A549 (cell line): ENCODE measurements at regions not wholly inside any gene's neighbourhood (a gene's known extent, or its start where the extent isn't known, plus 50 kb on each side); places are given as distances from the start of the nearest gene placed in this dataset.

Experiments
- EP300 ChIP-seq, 2 experiments: fragments of >200 bp; sonication (Bioruptor Twin); formaldehyde crosslinking; IDR thresholded peaks; 2 replicates in 1 of 2; 3 replicates in 1 of 2; pipeline ENCODE4 v1.6.1; 2016 to 2017
- POLR2A ChIP-seq: IDR thresholded peaks from 2 replicates; pipeline ENCODE4 v1.6.1; 2012; ENCODE audit warnings: mild to moderate bottlenecking, low read length
- RAD21 ChIP-seq, 2 experiments: fragments of >200 bp in 1 of 2; sonication (Bioruptor Twin) in 1 of 2; formaldehyde crosslinking in 1 of 2; IDR thresholded peaks in 1 of 2; conservative IDR thresholded peaks in 1 of 2; 2 replicates in 1 of 2; 3 replicates in 1 of 2; pipeline ENCODE4 v1.6.1; 2012 to 2018; ENCODE audit warnings: inconsistent platforms in 1 of 2
- RFX5 ChIP-seq: fragments of 450-650 bp; IDR thresholded peaks from 2 replicates; pipeline ENCODE4 v1.7.1; 2014; ENCODE audit warnings: antibody characterized with exemption, mild to moderate bottlenecking, moderate library complexity
- SMC3 ChIP-seq: fragments of >200 bp; sonication (Bioruptor Twin); formaldehyde crosslinking; IDR thresholded peaks from 3 replicates; pipeline ENCODE4 v1.6.1; 2018; ENCODE audit warnings: inconsistent platforms
- USF2 ChIP-seq: fragments of 450-650 bp; IDR thresholded peaks from 2 replicates; pipeline ENCODE4 v1.6.1; 2014; ENCODE audit warnings: antibody characterized with exemption
- TF ChIP-seq, protein P1 (sequence below): fragments of >200 bp; sonication (Bioruptor Twin); formaldehyde crosslinking; IDR thresholded peaks from 3 replicates; pipeline ENCODE4 v1.5.1; 2016
- TF ChIP-seq, protein P2 (sequence below): IDR thresholded peaks from 2 replicates; pipeline ENCODE4 v1.6.1; 2012

DNA sequence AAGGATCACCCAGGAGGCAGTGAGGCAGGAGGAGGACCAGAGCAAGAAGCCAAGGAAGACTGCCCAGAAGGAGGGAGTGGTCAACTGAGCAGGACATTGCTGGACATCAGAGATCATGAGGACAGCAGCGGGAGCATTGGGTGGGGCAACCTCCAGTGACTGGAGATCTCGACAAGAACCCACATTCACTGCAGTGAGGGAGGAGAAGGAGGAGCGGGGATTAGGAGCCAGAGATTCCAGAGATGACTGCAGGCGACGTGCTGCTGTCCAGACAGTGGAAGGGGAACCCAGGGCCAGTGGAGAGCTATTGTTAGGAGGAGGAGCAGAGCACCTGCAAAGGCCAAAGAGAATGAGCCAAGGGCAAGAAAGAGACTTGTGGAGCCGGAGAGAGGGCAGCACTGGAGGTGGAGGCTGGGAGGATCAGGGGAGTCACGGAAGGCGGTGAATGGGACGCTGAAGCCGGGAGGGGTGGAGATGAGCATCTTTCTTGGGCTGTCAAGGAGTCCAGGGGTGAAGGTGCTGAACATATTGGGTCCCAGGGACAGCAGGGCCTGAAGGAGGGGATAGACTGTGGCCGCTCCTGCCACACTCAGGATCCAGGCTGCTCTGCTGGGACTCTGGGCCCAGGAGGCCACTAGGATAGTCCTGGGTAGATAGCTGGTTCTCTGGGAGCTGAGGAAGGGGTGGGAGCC lies 140.1 kb upstream of the UNC5B start:
- TF ChIP-seq POLR2A, result no peak
- TF ChIP-seq, protein P1, sequence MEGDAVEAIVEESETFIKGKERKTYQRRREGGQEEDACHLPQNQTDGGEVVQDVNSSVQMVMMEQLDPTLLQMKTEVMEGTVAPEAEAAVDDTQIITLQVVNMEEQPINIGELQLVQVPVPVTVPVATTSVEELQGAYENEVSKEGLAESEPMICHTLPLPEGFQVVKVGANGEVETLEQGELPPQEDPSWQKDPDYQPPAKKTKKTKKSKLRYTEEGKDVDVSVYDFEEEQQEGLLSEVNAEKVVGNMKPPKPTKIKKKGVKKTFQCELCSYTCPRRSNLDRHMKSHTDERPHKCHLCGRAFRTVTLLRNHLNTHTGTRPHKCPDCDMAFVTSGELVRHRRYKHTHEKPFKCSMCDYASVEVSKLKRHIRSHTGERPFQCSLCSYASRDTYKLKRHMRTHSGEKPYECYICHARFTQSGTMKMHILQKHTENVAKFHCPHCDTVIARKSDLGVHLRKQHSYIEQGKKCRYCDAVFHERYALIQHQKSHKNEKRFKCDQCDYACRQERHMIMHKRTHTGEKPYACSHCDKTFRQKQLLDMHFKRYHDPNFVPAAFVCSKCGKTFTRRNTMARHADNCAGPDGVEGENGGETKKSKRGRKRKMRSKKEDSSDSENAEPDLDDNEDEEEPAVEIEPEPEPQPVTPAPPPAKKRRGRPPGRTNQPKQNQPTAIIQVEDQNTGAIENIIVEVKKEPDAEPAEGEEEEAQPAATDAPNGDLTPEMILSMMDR, result no peak
- TF ChIP-seq SMC3, result no peak
- no peak for TF ChIP-seq RAD21 (conservative IDR thresholded peaks at IDR 0.05 in 1 of 2, IDR thresholded peaks at IDR 0.05 in 1 of 2)
- TF ChIP-seq, protein P2, sequence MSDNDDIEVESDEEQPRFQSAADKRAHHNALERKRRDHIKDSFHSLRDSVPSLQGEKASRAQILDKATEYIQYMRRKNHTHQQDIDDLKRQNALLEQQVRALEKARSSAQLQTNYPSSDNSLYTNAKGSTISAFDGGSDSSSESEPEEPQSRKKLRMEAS, result no peak
- no peak for TF ChIP-seq RFX5
- TF ChIP-seq EP300 (IDR thresholded peaks at IDR 0.05), result no peak
- TF ChIP-seq USF2, result no peak
